Testis (tissue), 2 donors: ENCODE measurements at regions not wholly inside any gene's neighbourhood (a gene's known extent, or its start where the extent isn't known, plus 50 kb on each side); places are given as distances from the start of the nearest gene placed in this dataset.

Experiments
- DNase-seq: peaks from one replicate; pipeline ENCODE4 v3.0.0-alpha.2; 2019
- H3K27ac ChIP-seq, 2 donors: fragments of 200-600 bp; sonication (generic); one replicate each; pipeline ENCODE4 v1.5.1; 2019
- H3K27me3 ChIP-seq: fragments of 200-600 bp; sonication (generic); one replicate; pipeline ENCODE4 v1.5.1; 2019
- H3K36me3 ChIP-seq: fragments of 200-600 bp; sonication (generic); one replicate; pipeline ENCODE4 v1.5.1; 2017; ENCODE audit warnings: low read depth; ENCODE audit errors: missing control alignments
- H3K4me1 ChIP-seq: fragments of 200-600 bp; sonication (generic); one replicate; pipeline ENCODE4 v1.5.1; 2019
- H3K4me3 ChIP-seq, 2 donors: fragments of 200-600 bp; sonication (generic); one replicate each; pipeline ENCODE4 v1.5.1; 2017 to 2019
- H3K9me3 ChIP-seq: fragments of 200-600 bp; sonication (generic); one replicate; pipeline ENCODE4 v1.5.1; 2017
- CTCF ChIP-seq, 3 experiments: fragments of 450-650 bp in 2 of 3; fragments of 200-600 bp in 1 of 3; sonication (generic) in 1 of 3; IDR thresholded peaks; one replicate each; pipeline ENCODE4 v1.5.1; 2016 to 2019; ENCODE audit warnings: antibody characterized with exemption in 3 of 3, mild to moderate bottlenecking in 2 of 3, moderate library complexity in 1 of 3
- POLR2A ChIP-seq: fragments of 450-650 bp; IDR thresholded peaks from one replicate; pipeline ENCODE4 v1.6.1; 2017; ENCODE audit warnings: antibody characterized with exemption, mild to moderate bottlenecking, moderate library complexity
- WGBS, 2 donors: methylation state at CpG; one replicate each; pipeline ENCODE4 v1.1.5; 2018; 5-methylcytosine and 5-hydroxymethylcytosine counted together
- intact Hi-C: fragments of 100-400 bp; cut with DNase I; formaldehyde crosslinking; loops from one replicate; pipeline ENCODE4 v1.15.1; 2023; ENCODE audit warnings: low total_unique reads

DNA sequence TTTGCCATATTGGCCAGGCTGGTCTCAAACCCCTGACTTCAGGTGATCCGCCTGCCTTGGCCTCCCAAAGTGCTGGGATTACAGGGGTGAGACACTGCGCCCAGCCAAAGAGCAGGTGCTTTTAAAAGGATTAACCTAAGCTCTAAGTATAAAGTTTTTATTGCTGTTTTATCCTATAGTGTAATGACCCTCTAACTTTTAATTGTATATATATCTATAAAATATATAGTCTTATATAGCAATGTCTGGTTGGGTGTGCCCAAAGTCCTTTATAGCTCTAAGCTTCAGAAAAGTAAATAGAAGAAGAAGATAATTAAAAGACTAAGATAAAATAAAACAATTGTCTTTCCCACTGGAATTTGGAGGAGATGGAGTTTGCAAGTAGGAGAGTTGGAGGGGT is 73.8 kb upstream of the ATP5PO start:
- Histone ChIP-seq H3K4me3 (no peak overlapping the region), H3K27ac (no peak overlapping the region), H3K4me1 (no peaks in the 10 kb centered on the region), H3K27me3 (no peaks in the 10 kb centered on the region), H3K36me3 (no peaks in the 10 kb centered on the region), H3K9me3 (no peaks in the 10 kb centered on the region)
- TF ChIP-seq POLR2A: no peak
- no peak for TF ChIP-seq CTCF (IDR thresholded peaks at IDR 0.05)
- WGBS, 2 donors: 95 to 100% methylated on average over 2 of the region's 2 CpGs
- no peak for DNase-seq
- intact Hi-C loops: no loop called here

- no peaks in the 10 kb centered on the region for H3K27me3 ChIP-seq
- no peaks in the 10 kb centered on the region for H3K4me1 ChIP-seq
- intact Hi-C loops: no loop called here
- DNase-seq: no peak
- WGBS, 2 donors: 64 to 71% methylated on average over 9 to 10 of the region's 10 CpGs
- no peaks in the 10 kb centered on the region for H3K9me3 ChIP-seq
- no peak for TF ChIP-seq CTCF (IDR thresholded peaks at IDR 0.05)
- no peak for TF ChIP-seq POLR2A
- H3K27ac ChIP-seq: no peak overlapping the region
- no peak overlapping the region for H3K4me3 ChIP-seq
- H3K36me3 ChIP-seq: no peaks in the 10 kb centered on the region
These were observed 72.8 kb upstream of the ATP5PO start for GRCh38 chr21:33988237-33989017.

GRCh38 chr21:33987461-33987860 is 71.9 kb upstream of the ATP5PO start:
- Histone ChIP-seq H3K27me3 (no peaks in the 10 kb centered on the region), H3K27ac (no peak overlapping the region), H3K36me3 (no peaks in the 10 kb centered on the region), H3K9me3 (no peaks in the 10 kb centered on the region), H3K4me1 (no peaks in the 10 kb centered on the region), H3K4me3 (no peak overlapping the region)
- no peak for DNase-seq
- WGBS, 2 donors: 84 to 88% methylated on average over 5 of the region's 5 CpGs
- TF ChIP-seq POLR2A (no peak), CTCF (IDR thresholded peaks at IDR 0.05) (no peak)
- intact Hi-C loops: no loop called here

GRCh38 chr21:33985117-33986050 is 69.8 kb upstream of the ATP5PO start:
- WGBS, 2 donors: 85 to 91% methylated on average over 8 to 17 of the region's 17 CpGs
- H3K27me3 ChIP-seq: no peaks in the 10 kb centered on the region
- no peak for DNase-seq
- TF ChIP-seq CTCF (IDR thresholded peaks at IDR 0.05) (no peak), POLR2A (no peak)
- no peak overlapping the region for H3K27ac ChIP-seq
- no peaks in the 10 kb centered on the region for H3K9me3 ChIP-seq
- H3K4me3 ChIP-seq: no peak overlapping the region
- H3K4me1 ChIP-seq: no peaks in the 10 kb centered on the region
- no peaks in the 10 kb centered on the region for H3K36me3 ChIP-seq
- intact Hi-C loops: no loop called here
